NCI-H2196 treated with DMSO at 0.1 percent for 48 hours (cell line): ENCODE measurements at regions not wholly inside any gene's neighbourhood (a gene's known extent, or its start where the extent isn't known, plus 50 kb on each side); places are given as distances from the start of the nearest gene placed in this dataset.

Experiments used
- DNase-seq: peaks from one replicate; lab custom pipeline; 2025; ENCODE audit not compliant: unreplicated experiment; lab: John Stamatoyannopoulos, UW

GRCh38 chr3:135310317-135310716 is 515.3 kb downstream of the EPHB1 start:
- no peak for DNase-seq

DNA sequence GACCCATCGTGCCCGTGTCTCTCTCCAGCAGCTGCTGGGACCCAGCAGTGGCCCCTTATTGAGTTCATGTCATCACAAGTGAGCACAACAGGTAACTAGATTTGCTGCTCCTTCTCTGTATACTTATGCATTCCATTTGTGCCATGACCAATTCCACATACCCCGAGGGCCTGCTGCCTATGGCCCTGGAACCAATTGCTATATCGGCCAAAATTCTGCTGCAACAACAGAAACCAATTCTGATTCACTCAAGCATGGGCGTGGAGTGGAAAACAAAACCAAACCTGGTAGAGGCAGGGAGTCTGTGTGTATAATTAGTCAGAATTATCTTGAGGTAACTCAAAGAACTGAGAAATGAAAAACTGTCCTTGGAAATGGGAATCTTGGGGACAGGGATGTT is 516.6 kb downstream of the EPHB1 start:
- no peak for DNase-seq

DNA sequence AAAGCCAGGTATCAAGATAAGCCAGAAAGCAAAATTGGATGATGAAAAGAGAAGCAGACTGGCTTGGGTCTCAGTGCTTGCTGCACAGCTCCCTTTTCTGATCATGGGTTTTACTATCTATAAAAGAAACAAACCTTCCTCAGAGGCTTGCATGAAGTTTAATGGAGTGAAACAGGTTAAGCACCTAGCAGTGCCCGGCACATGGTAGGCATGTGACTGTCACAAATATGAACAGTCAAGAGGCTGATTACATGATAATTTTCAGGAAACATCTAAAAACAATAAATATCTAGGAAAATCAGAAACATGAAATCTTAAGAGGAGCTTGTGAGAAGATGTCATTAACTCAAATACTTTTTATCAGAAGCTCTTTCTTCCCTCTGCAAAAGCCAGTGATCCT is 519.2 kb downstream of the EPHB1 start:
- DNase-seq: no peak

DNA sequence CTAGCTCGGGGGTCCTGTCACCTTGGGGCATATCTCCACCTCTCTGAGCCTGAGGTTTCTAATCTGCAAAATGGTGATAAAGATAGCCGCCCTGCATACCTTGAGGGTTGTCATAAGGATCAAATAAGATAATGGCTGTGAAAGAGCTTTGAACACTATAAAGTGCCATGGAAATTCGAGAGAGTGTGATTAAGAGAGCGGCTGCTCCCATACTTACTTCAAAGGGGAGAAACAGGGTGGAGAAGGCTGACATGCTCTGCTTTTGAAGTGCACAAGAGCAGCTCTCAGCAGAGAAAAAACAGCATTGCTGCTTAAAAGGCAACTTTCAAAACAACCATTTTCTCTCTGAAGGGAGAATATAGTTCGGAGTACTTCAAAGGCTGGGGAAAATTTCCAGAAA is 529.2 kb downstream of the EPHB1 start:
- no peak for DNase-seq

- DNase-seq: peak; percentile 25
Observed at GRCh38 chr3:135325096-135325495, 530.0 kb downstream of the EPHB1 start.

GRCh38 chr3:135325726-135326235 is 530.7 kb downstream of the EPHB1 start:
- no peak for DNase-seq

GRCh38 chr3:135326851-135327250 is 531.8 kb downstream of the EPHB1 start:
- DNase-seq: no peak

GRCh38 chr3:135328036-135328435 is 533.0 kb downstream of the EPHB1 start:
- DNase-seq: no peak

GRCh38 chr3:135329479-135329878 is 534.4 kb downstream of the EPHB1 start:
- peak; percentile 59 for DNase-seq

DNA sequence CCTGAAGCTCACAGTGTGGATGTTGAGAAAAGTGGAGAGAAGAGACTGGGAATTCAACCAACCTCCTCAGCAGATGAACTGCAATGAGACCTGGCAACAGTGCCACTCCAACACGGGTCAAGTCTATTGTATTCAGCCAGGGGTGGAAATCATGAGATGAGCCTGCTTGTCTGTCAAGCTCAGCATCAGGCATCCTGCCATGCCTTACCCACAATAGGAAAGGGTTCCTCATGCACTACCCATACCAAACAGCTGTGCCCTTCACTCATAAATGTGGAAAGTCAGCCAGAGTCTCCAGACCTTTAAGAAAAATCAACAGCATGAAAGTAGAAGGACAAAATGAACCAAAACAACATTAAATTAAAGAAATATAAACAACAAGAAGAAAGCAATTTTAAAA is 542.1 kb downstream of the EPHB1 start:
- DNase-seq: no peak

DNA sequence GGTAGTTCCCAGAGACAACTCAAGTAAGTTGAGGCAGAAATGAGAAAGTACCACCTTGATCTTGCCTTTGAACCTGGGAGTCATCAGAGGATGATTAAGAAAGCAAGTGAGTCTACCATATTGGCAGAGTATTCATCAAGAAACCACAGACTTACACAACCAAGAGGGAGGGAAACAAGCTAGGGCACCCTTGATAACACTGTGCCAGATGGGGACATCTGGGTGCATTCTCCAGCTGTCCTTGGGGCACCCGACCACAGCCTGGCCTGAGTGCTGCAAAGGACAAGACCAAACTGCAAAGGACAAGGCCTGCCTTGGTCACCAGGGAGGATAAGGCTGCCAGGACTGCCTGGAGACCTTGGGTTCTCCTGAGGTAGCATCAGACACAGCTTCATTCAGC is 553.6 kb downstream of the EPHB1 start:
- DNase-seq: no peak

DNA sequence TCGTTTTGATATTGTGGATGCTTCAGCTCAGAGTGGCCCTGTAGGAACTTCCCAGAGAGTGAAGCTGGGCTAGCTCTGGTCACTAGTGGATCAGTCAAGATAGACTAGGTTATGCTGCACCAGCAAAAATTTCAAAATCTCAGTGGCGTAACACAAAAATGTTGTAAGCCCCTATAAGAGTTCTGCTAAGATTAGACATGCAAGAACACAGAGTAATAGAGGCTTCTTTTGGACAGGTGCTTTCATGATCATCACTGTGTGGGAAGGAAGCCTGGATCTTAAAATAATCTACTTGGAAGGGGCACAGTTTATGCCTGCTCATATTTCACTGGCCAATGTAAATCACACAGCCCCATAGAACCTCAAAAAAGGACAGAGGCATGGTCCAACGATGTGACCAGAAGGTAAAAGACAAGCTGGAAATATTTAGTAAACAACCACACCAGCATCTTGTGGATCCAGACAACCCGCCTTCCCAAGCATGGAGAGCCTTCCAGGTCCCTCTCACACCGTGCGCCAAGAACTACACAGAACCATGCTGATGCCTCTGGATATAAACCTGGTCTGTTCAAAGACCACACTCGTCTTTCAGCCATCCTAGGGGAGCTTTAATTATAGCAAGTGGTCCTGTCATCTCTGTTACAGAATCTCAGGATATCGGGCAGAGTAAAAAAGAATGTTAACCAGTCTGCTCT is 554.3 kb downstream of the EPHB1 start:
- no peak for DNase-seq

GRCh38 chr3:135352213-135352612 is 557.2 kb downstream of the EPHB1 start:
- DNase-seq: no peak

- no peak for DNase-seq
Observed at GRCh38 chr3:135362889-135363288, 567.8 kb downstream of the EPHB1 start.

- no peak for DNase-seq
Observed at GRCh38 chr3:135364676-135365075, 569.6 kb downstream of the EPHB1 start.

DNA sequence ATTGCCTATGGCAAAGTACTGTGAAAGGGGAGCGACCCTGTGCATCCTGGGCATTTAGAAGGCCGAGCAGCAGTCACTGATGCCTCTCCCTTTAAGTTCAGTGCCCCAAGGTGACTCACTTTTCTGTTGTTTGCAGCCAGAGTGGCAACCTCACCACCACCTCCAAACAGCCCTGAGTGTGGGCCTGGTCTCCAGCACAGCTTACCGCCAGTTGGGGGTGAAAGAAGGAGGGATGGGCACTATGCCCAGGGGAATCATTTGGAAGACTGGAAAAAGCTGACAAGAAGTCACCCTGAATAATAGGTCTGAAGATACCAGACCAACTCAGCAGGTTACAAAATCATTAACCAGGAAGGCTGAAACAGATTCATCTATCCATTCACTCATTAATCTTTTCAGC is 571.8 kb downstream of the EPHB1 start:
- no peak for DNase-seq

- no peak for DNase-seq
Observed at GRCh38 chr3:135368316-135368715, 573.3 kb downstream of the EPHB1 start.

DNA sequence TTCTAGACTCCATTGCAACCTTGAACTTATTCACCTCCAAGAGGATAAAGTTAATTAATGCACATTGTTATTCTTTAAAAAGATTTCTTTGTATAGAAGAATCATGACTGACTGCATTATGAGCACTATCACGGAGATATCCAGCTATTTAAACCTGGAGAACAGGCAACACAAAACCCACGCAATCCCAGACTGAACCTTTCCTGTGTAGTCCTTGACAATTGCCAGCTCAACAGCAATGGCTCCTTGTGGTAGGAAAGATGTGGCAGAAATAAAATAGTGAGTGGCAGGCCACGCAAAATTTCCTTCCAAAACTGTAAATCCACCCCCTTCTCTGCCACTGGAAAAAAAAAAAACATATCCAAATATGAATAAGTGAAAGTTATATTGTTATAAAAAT is 573.7 kb downstream of the EPHB1 start:
- no peak for DNase-seq

- DNase-seq: no peak
Observed at GRCh38 chr3:135374571-135374970, 579.5 kb downstream of the EPHB1 start.

DNA sequence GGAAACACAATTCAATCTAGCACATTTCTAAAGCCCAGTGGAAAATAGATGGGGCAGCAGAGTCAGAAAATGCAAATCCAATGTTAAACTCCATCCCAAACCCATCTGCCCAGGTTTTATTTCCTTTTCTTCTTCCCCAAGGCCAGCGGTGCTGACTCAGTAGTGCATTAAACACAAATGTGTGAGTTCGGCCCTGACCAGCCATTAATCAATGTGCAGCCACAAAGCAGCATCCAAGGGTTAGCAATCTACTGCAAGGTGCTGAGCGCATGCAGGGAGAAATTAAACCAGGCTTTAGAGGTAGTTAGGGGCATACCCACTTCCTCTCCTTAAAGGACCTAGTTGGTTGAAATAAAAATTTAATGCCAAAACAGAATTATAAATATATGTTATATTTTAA is 583.3 kb upstream of the PPP2R3A start:
- DNase-seq: no peak

DNA sequence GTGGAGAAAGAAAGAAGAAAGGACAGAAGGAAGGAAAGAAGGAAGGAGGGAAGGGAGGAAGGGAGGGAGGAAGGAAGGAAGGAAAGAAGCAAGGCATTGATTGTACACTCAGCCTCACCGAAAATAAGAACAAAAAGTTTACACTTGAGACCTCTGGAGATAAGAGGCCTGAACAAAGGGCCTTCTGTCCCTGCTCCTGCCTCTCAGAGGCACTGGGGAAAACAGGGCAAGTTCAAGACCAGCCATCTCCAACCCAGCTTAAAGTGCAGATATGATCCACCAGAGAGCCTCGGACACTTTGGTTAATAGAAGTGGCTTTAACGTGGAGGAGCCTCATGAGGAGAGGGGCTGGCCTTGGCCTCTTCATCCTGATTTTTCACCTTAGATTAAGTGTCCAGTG is 582.9 kb upstream of the PPP2R3A start:
- DNase-seq: no peak

- DNase-seq: no peak
Observed at GRCh38 chr3:135383301-135383700, 582.2 kb upstream of the PPP2R3A start.

GRCh38 chr3:135392151-135392550 is 573.4 kb upstream of the PPP2R3A start:
- no peak for DNase-seq
